Mammary epithelial cell (primary cell): ENCODE measurements at regions not wholly inside any gene's neighbourhood (a gene's known extent, or its start where the extent isn't known, plus 50 kb on each side); places are given as distances from the start of the nearest gene placed in this dataset.

Source experiments
- EZH2 ChIP-seq: IDR thresholded peaks from 2 replicates; pipeline ENCODE4 v1.6.1; 2012; ENCODE audit warnings: low read length, inconsistent platforms, borderline replicate concordance
- TF ChIP-seq, protein P1 (sequence below), 2 donors: IDR thresholded peaks in 1 of 2; conservative IDR thresholded peaks in 1 of 2; 2 replicates each; pipeline ENCODE4 v1.5.1; 2011 to 2012; ENCODE audit warnings: inconsistent platforms in 2 of 2, low read length in 2 of 2, mild to moderate bottlenecking in 2 of 2, control low read depth in 1 of 2, low read depth in 1 of 2; ENCODE audit not compliant: insufficient read depth in 1 of 2; ENCODE audit errors: extremely low read depth in 1 of 2

DNA sequence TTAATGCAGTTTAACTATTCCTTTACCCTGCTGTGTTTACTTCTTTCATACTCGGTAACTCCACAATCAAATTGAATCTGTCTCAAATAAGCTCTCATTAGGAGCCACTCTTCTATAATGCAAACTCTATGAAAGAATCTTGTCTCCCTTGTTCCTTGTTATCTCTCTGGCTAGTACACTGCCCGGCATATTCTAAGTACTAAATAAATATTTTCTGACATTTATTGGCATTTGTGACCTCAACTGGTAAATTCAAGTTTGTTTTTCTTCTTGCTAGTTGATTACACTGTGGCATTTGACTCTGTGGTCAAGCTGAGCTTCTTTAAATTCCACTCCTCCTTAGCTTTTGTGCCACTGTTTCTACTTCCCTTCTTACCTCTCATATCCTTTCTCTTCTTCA, 237.6 kb upstream of the KHDRBS2 start:
- TF ChIP-seq, protein P1, sequence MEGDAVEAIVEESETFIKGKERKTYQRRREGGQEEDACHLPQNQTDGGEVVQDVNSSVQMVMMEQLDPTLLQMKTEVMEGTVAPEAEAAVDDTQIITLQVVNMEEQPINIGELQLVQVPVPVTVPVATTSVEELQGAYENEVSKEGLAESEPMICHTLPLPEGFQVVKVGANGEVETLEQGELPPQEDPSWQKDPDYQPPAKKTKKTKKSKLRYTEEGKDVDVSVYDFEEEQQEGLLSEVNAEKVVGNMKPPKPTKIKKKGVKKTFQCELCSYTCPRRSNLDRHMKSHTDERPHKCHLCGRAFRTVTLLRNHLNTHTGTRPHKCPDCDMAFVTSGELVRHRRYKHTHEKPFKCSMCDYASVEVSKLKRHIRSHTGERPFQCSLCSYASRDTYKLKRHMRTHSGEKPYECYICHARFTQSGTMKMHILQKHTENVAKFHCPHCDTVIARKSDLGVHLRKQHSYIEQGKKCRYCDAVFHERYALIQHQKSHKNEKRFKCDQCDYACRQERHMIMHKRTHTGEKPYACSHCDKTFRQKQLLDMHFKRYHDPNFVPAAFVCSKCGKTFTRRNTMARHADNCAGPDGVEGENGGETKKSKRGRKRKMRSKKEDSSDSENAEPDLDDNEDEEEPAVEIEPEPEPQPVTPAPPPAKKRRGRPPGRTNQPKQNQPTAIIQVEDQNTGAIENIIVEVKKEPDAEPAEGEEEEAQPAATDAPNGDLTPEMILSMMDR (conservative IDR thresholded peaks at IDR 0.05 in 1 of 2, IDR thresholded peaks at IDR 0.05 in 1 of 2; ENCODE audit: extremely low read depth in 1 of 2, insufficient read depth in 1 of 2, low read depth in 1 of 2, low read length in 2 of 2), result no peak
- TF ChIP-seq EZH2, result no peak
